ENCODE measurements at regions not wholly inside any gene's neighbourhood (a gene's known extent, or its start where the extent isn't known, plus 50 kb on each side); places are given as distances from the start of the nearest gene placed in this dataset.
A peak's percentile ranks its signal among the peaks of the same experiment; 100 is the strongest.
"Not testable (repeated sequence)": the region's sequence is repeated elsewhere in the genome, so short reads cannot be mapped to it uniquely, and the experiment has no call there.

DNA sequence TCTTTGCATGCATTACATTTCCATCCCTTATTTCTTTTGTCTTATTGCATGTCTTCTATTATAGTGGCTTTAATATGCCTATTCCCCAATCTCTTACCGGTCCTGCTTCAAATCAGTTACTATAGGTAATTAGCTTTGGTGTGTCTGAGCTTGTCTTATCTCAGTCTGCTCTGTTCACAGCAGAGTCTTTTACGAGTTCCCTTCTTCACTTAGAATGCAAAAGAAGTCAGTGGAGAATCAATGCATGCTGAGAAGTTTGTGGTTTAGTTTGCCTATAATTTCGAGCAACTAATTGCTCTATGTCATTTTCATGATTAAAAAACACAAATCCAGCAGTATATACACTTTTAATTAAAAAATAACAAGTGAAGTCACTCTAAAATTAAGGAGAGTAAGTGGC is 545.0 kb downstream of the SLCO4C1 start:
- Mint-ChIP-seq H3K27ac (no peak overlapping the region), H3K4me1 (no peaks in the 10 kb centered on the region), H3K36me3 (ENCODE audit: low read depth) (no peaks in the 10 kb centered on the region), H3K4me3 (no peak overlapping the region), H3K27me3 (no peaks in the 10 kb centered on the region), H3K9me3 (no peaks in the 10 kb centered on the region)
- POLR2A ChIA-PET, result no interaction called here
- CTCF ChIA-PET, result no interaction called here
- DNase-seq, result no peak

- H3K27me3 Mint-ChIP-seq; DNase-seq; CTCF ChIA-PET; POLR2A ChIA-PET; H3K36me3 Mint-ChIP-seq (ENCODE audit: low read depth); H3K4me1 Mint-ChIP-seq; H3K9me3 Mint-ChIP-seq; H3K27ac Mint-ChIP-seq; H3K4me3 Mint-ChIP-seq: not testable (repeated sequence)
Measured at GRCh38 chr5:101743000-101743399, 553.1 kb downstream of the SLCO4C1 start.

- no peak overlapping the region for H3K27ac Mint-ChIP-seq
- no peaks in the 10 kb centered on the region for H3K36me3 Mint-ChIP-seq (ENCODE audit: low read depth)
- no peak overlapping the region for H3K4me3 Mint-ChIP-seq
- no peak for DNase-seq
- no peaks in the 10 kb centered on the region for H3K9me3 Mint-ChIP-seq
- ChIA-PET CTCF (no interaction called here), POLR2A (no interaction called here)
- H3K4me1 Mint-ChIP-seq, result no peaks in the 10 kb centered on the region
- no peaks in the 10 kb centered on the region for H3K27me3 Mint-ChIP-seq
Measured at GRCh38 chr5:101728933-101729332, 567.2 kb downstream of the SLCO4C1 start.

DNA sequence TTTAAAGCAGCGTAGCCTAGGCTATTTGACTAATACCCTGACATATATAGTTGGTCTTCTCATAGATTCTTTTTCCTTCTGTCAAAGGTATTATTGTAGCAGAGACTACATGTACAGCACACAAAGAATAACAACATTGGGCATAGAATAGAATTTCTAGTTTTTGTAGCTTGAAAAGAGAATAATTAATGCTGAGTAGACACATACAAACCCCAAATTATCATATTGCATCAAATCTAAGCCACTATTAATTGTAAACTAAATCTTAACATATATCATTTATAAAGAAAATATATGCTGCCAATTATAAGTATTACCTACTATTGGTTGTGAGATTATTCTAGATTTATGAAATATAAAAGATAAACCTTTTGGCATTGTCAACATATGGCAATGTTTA is 574.5 kb downstream of the SLCO4C1 start:
- no peaks in the 10 kb centered on the region for H3K36me3 Mint-ChIP-seq (ENCODE audit: low read depth)
- CTCF ChIA-PET, result interaction anchor here (1.2 kb wide), 1 partner anchor 12 kb away, joined by 3 read pairs; no protein-coding TSS in a partner anchor
- H3K27ac Mint-ChIP-seq, result no peak overlapping the region
- H3K9me3 Mint-ChIP-seq, result no peaks in the 10 kb centered on the region
- POLR2A ChIA-PET, result no interaction called here
- no peaks in the 10 kb centered on the region for H3K4me1 Mint-ChIP-seq
- no peak for DNase-seq
- no peak overlapping the region for H3K4me3 Mint-ChIP-seq
- H3K27me3 Mint-ChIP-seq, result no peaks in the 10 kb centered on the region

DNA sequence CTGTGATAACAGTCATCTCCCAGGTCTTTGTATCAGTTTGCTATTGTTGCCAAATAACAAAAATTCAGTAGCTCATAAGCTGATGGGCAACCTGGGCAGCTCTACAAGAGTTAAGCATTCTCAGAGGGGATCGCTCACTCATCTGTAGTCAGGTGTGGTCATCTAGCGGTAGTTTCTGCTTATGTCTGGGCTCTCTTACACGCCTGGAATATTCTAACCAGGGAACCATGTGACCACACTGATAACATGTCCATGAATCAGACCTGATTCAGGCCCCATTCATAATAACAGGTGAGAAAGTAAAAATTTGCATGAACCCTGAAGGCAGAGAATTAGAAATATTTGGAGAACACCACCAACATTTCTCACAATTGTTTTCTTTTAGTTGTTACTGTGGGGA is 576.1 kb downstream of the SLCO4C1 start:
- POLR2A ChIA-PET, result no interaction called here
- H3K36me3 Mint-ChIP-seq (ENCODE audit: low read depth), result no peaks in the 10 kb centered on the region

DNA sequence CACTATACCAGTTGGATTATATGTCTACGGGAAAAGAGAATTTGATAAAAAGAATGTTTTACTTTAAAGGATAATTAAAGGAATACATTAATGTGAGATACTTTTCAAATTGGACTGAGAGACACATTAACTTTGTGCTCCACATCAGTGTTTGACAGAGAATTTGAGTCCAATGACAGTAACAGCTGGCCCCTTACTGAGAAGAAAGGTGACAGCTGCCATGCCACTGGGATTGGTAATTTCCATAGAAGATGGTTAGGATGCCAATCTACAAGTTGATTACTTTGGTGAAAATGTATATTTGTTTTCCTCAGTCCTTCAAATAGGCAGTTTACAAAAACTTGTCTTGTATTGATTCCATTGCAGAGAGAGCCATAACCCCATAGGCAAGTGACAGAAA is 578.4 kb downstream of the SLCO4C1 start:
- DNase-seq, result no peak
- H3K4me1 Mint-ChIP-seq, result no peaks in the 10 kb centered on the region
- no peaks in the 10 kb centered on the region for H3K36me3 Mint-ChIP-seq (ENCODE audit: low read depth)
- POLR2A ChIA-PET, result no interaction called here
- H3K27ac Mint-ChIP-seq, result no peak overlapping the region
- CTCF ChIA-PET, result no interaction called here
- no peaks in the 10 kb centered on the region for H3K27me3 Mint-ChIP-seq
- H3K4me3 Mint-ChIP-seq, result no peak overlapping the region
- H3K9me3 Mint-ChIP-seq, result no peaks in the 10 kb centered on the region

More for the DNA sequence above, 576.1 kb downstream of the SLCO4C1 start:
- Mint-ChIP-seq H3K4me3 (no peak overlapping the region), H3K27ac (no peak overlapping the region), H3K4me1 (no peaks in the 10 kb centered on the region), H3K27me3 (no peaks in the 10 kb centered on the region), H3K9me3 (no peaks in the 10 kb centered on the region)
- CTCF ChIA-PET, result no interaction called here
- no peak for DNase-seq

DNA sequence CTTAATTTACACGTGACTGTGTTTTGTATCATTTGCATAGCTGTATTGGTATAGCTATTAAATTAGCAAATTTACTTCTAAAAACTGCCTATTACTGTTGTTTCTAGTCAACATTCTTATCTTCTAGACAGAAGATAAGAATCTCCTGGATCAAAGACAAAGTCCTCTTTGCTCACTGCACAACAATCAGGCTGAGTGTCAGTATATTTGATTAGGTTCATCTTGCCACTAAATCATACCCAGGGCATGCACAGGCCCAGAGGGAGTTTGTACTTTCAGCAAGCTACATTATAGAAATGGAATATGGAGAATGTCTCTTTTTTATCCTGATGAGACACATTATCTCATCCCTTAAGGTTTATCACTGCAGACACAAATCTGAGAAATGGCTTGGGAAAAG is 579.1 kb downstream of the SLCO4C1 start:
- DNase-seq, result no peak
- Mint-ChIP-seq H3K27ac (no peak overlapping the region), H3K27me3 (no peaks in the 10 kb centered on the region), H3K4me3 (no peak overlapping the region), H3K9me3 (no peaks in the 10 kb centered on the region), H3K4me1 (no peaks in the 10 kb centered on the region), H3K36me3 (ENCODE audit: low read depth) (no peaks in the 10 kb centered on the region)
- ChIA-PET CTCF (no interaction called here), POLR2A (no interaction called here)

DNA sequence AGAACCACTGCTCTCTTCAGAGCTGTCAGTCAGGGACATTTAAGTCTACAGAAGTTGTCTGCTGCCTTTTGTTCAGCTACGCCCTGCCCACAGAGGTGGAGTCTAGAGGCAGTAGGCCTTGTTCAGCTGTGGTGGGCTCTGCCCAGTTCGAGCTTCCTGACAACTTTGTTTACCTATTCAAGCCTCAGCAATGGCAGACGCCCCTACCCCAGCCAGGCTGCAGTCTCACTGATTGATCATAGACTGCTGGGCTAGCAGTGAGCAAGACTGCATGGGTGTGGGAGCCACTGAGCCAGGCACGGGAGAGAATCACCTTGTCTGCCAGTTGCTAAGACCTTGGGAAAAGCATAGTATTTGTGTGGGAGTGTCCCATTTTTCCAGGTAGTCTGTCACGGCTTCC is 580.3 kb downstream of the SLCO4C1 start:
- H3K27me3 Mint-ChIP-seq; H3K9me3 Mint-ChIP-seq; H3K4me1 Mint-ChIP-seq; DNase-seq; H3K4me3 Mint-ChIP-seq; POLR2A ChIA-PET; CTCF ChIA-PET; H3K27ac Mint-ChIP-seq; H3K36me3 Mint-ChIP-seq (ENCODE audit: low read depth): not testable (repeated sequence)

DNA sequence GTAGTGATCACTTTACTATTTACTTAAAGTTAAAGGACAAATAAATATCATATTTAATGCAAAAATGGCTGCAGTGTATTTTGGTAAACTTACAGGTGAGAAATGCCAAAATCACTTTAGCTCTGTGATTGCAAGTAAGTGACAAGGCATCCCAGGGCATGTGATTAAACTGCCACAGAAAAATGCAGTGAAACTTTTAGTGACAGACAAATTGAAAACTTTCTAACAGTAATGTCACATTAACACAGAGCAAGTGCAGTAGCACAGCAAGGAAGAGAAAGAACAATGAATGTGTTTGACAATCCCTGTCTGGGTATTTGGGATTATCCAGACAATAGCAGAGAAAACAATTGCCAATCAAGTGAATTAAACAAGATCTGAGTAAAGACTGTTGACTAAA is 606.8 kb downstream of the SLCO4C1 start:
- ChIA-PET POLR2A (no interaction called here), CTCF (no interaction called here)
- Mint-ChIP-seq H3K27ac (no peak overlapping the region), H3K27me3 (peaks cover 2% of the 10 kb centered on the region), H3K9me3 (no peaks in the 10 kb centered on the region), H3K4me3 (no peak overlapping the region), H3K4me1 (no peaks in the 10 kb centered on the region), H3K36me3 (ENCODE audit: low read depth) (no peaks in the 10 kb centered on the region)
- DNase-seq, result no peak

DNA sequence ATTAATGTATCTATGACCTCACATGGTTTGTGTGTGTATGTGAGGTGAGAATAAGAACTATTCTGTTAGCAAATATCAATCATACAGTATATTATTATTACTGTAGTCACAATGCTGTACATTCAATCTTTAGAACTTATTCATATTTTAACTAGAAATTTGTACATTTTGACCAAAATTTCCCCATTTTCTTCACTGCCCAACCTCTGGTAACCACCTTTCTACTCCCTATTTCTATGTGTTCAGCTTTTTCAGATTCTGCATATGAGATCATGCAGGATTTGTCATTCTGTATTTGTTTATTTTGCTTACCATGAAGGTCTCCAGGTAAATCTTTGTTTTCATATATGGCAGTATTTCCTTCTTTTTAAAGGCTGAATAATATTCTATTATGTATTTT is 607.9 kb downstream of the SLCO4C1 start:
- no peaks in the 10 kb centered on the region for H3K4me1 Mint-ChIP-seq
- H3K27me3 Mint-ChIP-seq, result peaks cover 2% of the 10 kb centered on the region
- CTCF ChIA-PET, result no interaction called here
- POLR2A ChIA-PET, result no interaction called here
- no peaks in the 10 kb centered on the region for H3K36me3 Mint-ChIP-seq (ENCODE audit: low read depth)
- no peak overlapping the region for H3K27ac Mint-ChIP-seq
- H3K4me3 Mint-ChIP-seq, result no peak overlapping the region
- H3K9me3 Mint-ChIP-seq, result no peaks in the 10 kb centered on the region
- DNase-seq, result no peak

GRCh38 chr5:101687349-101687985 is 608.6 kb downstream of the SLCO4C1 start:
- no peaks in the 10 kb centered on the region for H3K4me1 Mint-ChIP-seq
- no peaks in the 10 kb centered on the region for H3K9me3 Mint-ChIP-seq
- H3K36me3 Mint-ChIP-seq (ENCODE audit: low read depth), result no peaks in the 10 kb centered on the region
- no peak overlapping the region for H3K27ac Mint-ChIP-seq
- POLR2A ChIA-PET, result no interaction called here
- no peak overlapping the region for H3K4me3 Mint-ChIP-seq
- CTCF ChIA-PET, result no interaction called here
- H3K27me3 Mint-ChIP-seq, result peaks cover 2% of the 10 kb centered on the region
- DNase-seq, result no peak

- no peaks in the 10 kb centered on the region for H3K4me1 Mint-ChIP-seq
Measured at GRCh38 chr5:101686536-101687157, 609.4 kb downstream of the SLCO4C1 start.

GRCh38 chr5:101679816-101680215 is 616.3 kb downstream of the SLCO4C1 start:
- Mint-ChIP-seq H3K9me3 (no peaks in the 10 kb centered on the region), H3K36me3 (ENCODE audit: low read depth) (no peaks in the 10 kb centered on the region), H3K27ac (no peak overlapping the region), H3K27me3 (peaks cover 3% of the 10 kb centered on the region), H3K4me3 (no peak overlapping the region), H3K4me1 (no peaks in the 10 kb centered on the region)
- ChIA-PET CTCF (interaction anchor here (0.7 kb wide), 1 partner anchor 143 kb away, joined by 3 read pairs; no protein-coding TSS in a partner anchor), POLR2A (no interaction called here)
- no peak for DNase-seq

More at GRCh38 chr5:101686536-101687157, 609.4 kb downstream of the SLCO4C1 start:
- H3K27ac Mint-ChIP-seq, result no peak overlapping the region
- no peak overlapping the region for H3K4me3 Mint-ChIP-seq
- H3K36me3 Mint-ChIP-seq (ENCODE audit: low read depth), result no peaks in the 10 kb centered on the region
- H3K27me3 Mint-ChIP-seq, result peaks cover 2% of the 10 kb centered on the region
- ChIA-PET CTCF (no interaction called here), POLR2A (no interaction called here)
- H3K9me3 Mint-ChIP-seq, result no peaks in the 10 kb centered on the region
- no peak for DNase-seq

GRCh38 chr5:101678481-101679193 is 617.4 kb downstream of the SLCO4C1 start:
- DNase-seq, result peak; percentile 21
- Mint-ChIP-seq H3K27ac (no peak overlapping the region), H3K4me3 (no peak overlapping the region), H3K27me3 (peaks cover 3% of the 10 kb centered on the region), H3K4me1 (no peaks in the 10 kb centered on the region), H3K9me3 (no peaks in the 10 kb centered on the region), H3K36me3 (ENCODE audit: low read depth) (no peaks in the 10 kb centered on the region)
- CTCF ChIA-PET, result no interaction called here
- POLR2A ChIA-PET, result no interaction called here
